SU-DHL-6 (cell line): ENCODE measurements at regions not wholly inside any gene's neighbourhood (a gene's known extent, or its start where the extent isn't known, plus 50 kb on each side); places are given as distances from the start of the nearest gene placed in this dataset.

Experiments used
- EZH2phosphoT487 ChIP-seq: fragments of 200-600 bp; sonication (generic), shearing (Covaris generic); conservative IDR thresholded peaks from 2 replicates; pipeline ENCODE4 v1.6.1; 2018; ENCODE audit warnings: mild to moderate bottlenecking, antibody characterized with exemption, low read length, moderate library complexity, mixed read lengths
- TF ChIP-seq, protein P1 (sequence below): fragments of 200-600 bp; sonication (generic); IDR thresholded peaks from one replicate; pipeline ENCODE4 v1.5.1; 2017; ENCODE audit warnings: antibody characterized with exemption, mild to moderate bottlenecking, low read length, moderate library complexity; ENCODE audit not compliant: insufficient read depth, poor library complexity, severe bottlenecking

DNA sequence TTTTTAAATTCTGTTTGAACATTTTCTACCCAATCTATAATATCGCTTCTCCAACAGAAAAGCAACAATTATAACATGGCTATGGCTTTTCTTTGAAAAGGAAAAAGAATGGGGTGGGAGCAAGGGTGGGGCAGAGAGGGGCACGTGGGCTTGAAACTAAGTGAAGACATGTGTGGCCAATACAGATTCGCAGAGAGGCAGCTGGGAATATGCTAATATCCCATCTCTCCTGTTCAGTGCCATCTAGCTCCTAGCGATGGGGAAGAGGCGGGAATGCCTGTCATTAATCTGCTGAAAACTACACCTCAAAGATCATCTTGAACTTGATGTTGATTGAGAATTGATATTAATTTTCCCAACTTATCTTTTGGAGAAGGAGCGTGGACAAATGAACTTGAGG, 65.5 kb upstream of the ITGA6 start:
- TF ChIP-seq, protein P1, sequence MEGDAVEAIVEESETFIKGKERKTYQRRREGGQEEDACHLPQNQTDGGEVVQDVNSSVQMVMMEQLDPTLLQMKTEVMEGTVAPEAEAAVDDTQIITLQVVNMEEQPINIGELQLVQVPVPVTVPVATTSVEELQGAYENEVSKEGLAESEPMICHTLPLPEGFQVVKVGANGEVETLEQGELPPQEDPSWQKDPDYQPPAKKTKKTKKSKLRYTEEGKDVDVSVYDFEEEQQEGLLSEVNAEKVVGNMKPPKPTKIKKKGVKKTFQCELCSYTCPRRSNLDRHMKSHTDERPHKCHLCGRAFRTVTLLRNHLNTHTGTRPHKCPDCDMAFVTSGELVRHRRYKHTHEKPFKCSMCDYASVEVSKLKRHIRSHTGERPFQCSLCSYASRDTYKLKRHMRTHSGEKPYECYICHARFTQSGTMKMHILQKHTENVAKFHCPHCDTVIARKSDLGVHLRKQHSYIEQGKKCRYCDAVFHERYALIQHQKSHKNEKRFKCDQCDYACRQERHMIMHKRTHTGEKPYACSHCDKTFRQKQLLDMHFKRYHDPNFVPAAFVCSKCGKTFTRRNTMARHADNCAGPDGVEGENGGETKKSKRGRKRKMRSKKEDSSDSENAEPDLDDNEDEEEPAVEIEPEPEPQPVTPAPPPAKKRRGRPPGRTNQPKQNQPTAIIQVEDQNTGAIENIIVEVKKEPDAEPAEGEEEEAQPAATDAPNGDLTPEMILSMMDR, result no peak
- TF ChIP-seq EZH2phosphoT487, result no peak
